NCI-H226 (cell line): ENCODE measurements at regions not wholly inside any gene's neighbourhood (a gene's known extent, or its start where the extent isn't known, plus 50 kb on each side); places are given as distances from the start of the nearest gene placed in this dataset.

ENCODE experiments used
- DNase-seq: peaks from one replicate; pipeline ENCODE4 v3.0.0-alpha.2; 2015

GRCh38 chr2:56444339-56444738 lies 260.5 kb downstream of the CCDC85A start:
- DNase-seq: peak; percentile 15

- peak; percentile 48 for DNase-seq
Measured at GRCh38 chr2:56448403-56449001, 264.7 kb downstream of the CCDC85A start.

- peak; percentile 39 for DNase-seq
Measured at GRCh38 chr2:56449002-56449431, 265.2 kb downstream of the CCDC85A start.

- no peak for DNase-seq
Measured at GRCh38 chr2:56449449-56449860, 265.7 kb downstream of the CCDC85A start.

GRCh38 chr2:56450047-56450446 lies 266.3 kb downstream of the CCDC85A start:
- no peak for DNase-seq

GRCh38 chr2:56450772-56451171 lies 267.0 kb downstream of the CCDC85A start:
- DNase-seq: no peak

- DNase-seq: no peak
Measured at GRCh38 chr2:56455642-56456041, 271.9 kb downstream of the CCDC85A start.

- DNase-seq: no peak
Measured at GRCh38 chr2:56456791-56457190, 273.0 kb downstream of the CCDC85A start.

- no peak for DNase-seq
Measured at GRCh38 chr2:56460508-56460907, 276.7 kb downstream of the CCDC85A start.

GRCh38 chr2:56464066-56464465 lies 280.3 kb downstream of the CCDC85A start:
- no peak for DNase-seq

- DNase-seq: peak; percentile 44
Measured at GRCh38 chr2:56464613-56465012, 280.8 kb downstream of the CCDC85A start.

GRCh38 chr2:56465491-56465890 lies 281.7 kb downstream of the CCDC85A start:
- DNase-seq: peak; percentile 53

- no peak for DNase-seq
Measured at GRCh38 chr2:56473524-56473923, 289.7 kb downstream of the CCDC85A start.

GRCh38 chr2:56474412-56475158 lies 290.8 kb downstream of the CCDC85A start:
- DNase-seq: peak; percentile 72

GRCh38 chr2:56475191-56475590 lies 291.4 kb downstream of the CCDC85A start:
- no peak for DNase-seq

GRCh38 chr2:56476509-56477071 lies 292.8 kb downstream of the CCDC85A start:
- no peak for DNase-seq

GRCh38 chr2:56478027-56478426 lies 294.2 kb downstream of the CCDC85A start:
- no peak for DNase-seq

GRCh38 chr2:56483081-56483480 lies 299.3 kb downstream of the CCDC85A start:
- peak; percentile 24 for DNase-seq

- DNase-seq: no peak
Measured at GRCh38 chr2:56484906-56485305, 301.1 kb downstream of the CCDC85A start.

- DNase-seq: no peak
Measured at GRCh38 chr2:56500317-56500716, 316.5 kb downstream of the CCDC85A start.

- DNase-seq: no peak
Measured at GRCh38 chr2:56502616-56503015, 318.8 kb downstream of the CCDC85A start.

GRCh38 chr2:56505885-56506284 lies 322.1 kb downstream of the CCDC85A start:
- no peak for DNase-seq

- DNase-seq: no peak
Measured at GRCh38 chr2:56508662-56509061, 324.9 kb downstream of the CCDC85A start.

GRCh38 chr2:56510610-56511009 lies 326.8 kb downstream of the CCDC85A start:
- no peak for DNase-seq
